GM18858 (cell line): ENCODE measurements at regions not wholly inside any gene's neighbourhood (a gene's known extent, or its start where the extent isn't known, plus 50 kb on each side); places are given as distances from the start of the nearest gene placed in this dataset.
"Not testable (repeated sequence)": the region's sequence is repeated elsewhere in the genome, so short reads cannot be mapped to it uniquely, and the experiment has no call there.

Experiments used
- ATAC-seq: cut with Tn5 transposase; IDR thresholded peaks from one replicate; pipeline ENCODE4 v1.9.1; 2021; ENCODE audit not compliant: unreplicated experiment

- ATAC-seq, result no peak
Measured at GRCh38 chr12:86658303-86658702, 402.1 kb upstream of the MGAT4C start.

- ATAC-seq, result no peak
Measured at GRCh38 chr12:86647800-86648199, 391.6 kb upstream of the MGAT4C start.

- no peak for ATAC-seq
Measured at GRCh38 chr12:86634456-86635410, 378.5 kb upstream of the MGAT4C start.

GRCh38 chr12:86627001-86627400 is 370.8 kb upstream of the MGAT4C start:
- no peak for ATAC-seq

GRCh38 chr12:86623267-86623666 is 367.1 kb upstream of the MGAT4C start:
- no peak for ATAC-seq

- no peak for ATAC-seq
Measured at GRCh38 chr12:86621957-86622356, 365.8 kb upstream of the MGAT4C start.

- no peak for ATAC-seq
Measured at GRCh38 chr12:86613311-86613710, 357.1 kb upstream of the MGAT4C start.

GRCh38 chr12:86608638-86609037 is 352.4 kb upstream of the MGAT4C start:
- no peak for ATAC-seq

- ATAC-seq, result no peak
Measured at GRCh38 chr12:86601550-86602308, 345.5 kb upstream of the MGAT4C start.

- ATAC-seq, result no peak
Measured at GRCh38 chr12:86600664-86601231, 344.6 kb upstream of the MGAT4C start.

- no peak for ATAC-seq
Measured at GRCh38 chr12:86597431-86597830, 341.2 kb upstream of the MGAT4C start.

GRCh38 chr12:86590296-86590695 is 334.1 kb upstream of the MGAT4C start:
- no peak for ATAC-seq

- ATAC-seq, result no peak
Measured at GRCh38 chr12:86574143-86574542, 318.0 kb upstream of the MGAT4C start.

GRCh38 chr12:86572455-86572854 is 316.3 kb upstream of the MGAT4C start:
- ATAC-seq, result no peak

GRCh38 chr12:86565038-86565437 is 308.8 kb upstream of the MGAT4C start:
- ATAC-seq, result no peak

- not testable (repeated sequence) for ATAC-seq
Measured at GRCh38 chr12:86555491-86555890, 299.3 kb upstream of the MGAT4C start.

GRCh38 chr12:86551146-86551571 is 295.0 kb upstream of the MGAT4C start:
- ATAC-seq, result no peak

- no peak for ATAC-seq
Measured at GRCh38 chr12:86550218-86551145, 294.3 kb upstream of the MGAT4C start.

GRCh38 chr12:86543716-86544115 is 287.5 kb upstream of the MGAT4C start:
- no peak for ATAC-seq

GRCh38 chr12:86530996-86531655 is 274.9 kb upstream of the MGAT4C start:
- ATAC-seq, result no peak
